ENCODE measurements at regions not wholly inside any gene's neighbourhood (a gene's known extent, or its start where the extent isn't known, plus 50 kb on each side); places are given as distances from the start of the nearest gene placed in this dataset.

GRCh38 chr15:68501616-68502015 lies 69.7 kb upstream of the ITGA11 start:
- TF ChIP-seq CTCF (IDR thresholded peaks at IDR 0.05), result no peak
- H3K9me3 Mint-ChIP-seq, result no peaks in the 10 kb centered on the region
- DNase-seq (no peak), ATAC-seq (no peak)
- WGBS (ENCODE audit: insufficient coverage), result 83% methylated on average over 2 of the region's 2 CpGs
- H3K36me3 ChIP-seq (ENCODE audit: control insufficient read depth, insufficient read depth, low read length), result no peaks in the 10 kb centered on the region
- no peaks in the 10 kb centered on the region for H3K27me3 Mint-ChIP-seq (ENCODE audit: low read depth in 2 of 2)
- intact Hi-C loops (cut with micrococcal nuclease), result no loop called here
- H3K4me1 Mint-ChIP-seq, result no peaks in the 10 kb centered on the region
- H3K36me3 Mint-ChIP-seq, result no peaks in the 10 kb centered on the region
- no peak overlapping the region for H3K4me3 ChIP-seq (ENCODE audit: low read length)
- H3K27ac Mint-ChIP-seq, result no peak overlapping the region
- no peak overlapping the region for H3K27ac ChIP-seq (ENCODE audit: low read length)
- H3K9me3 ChIP-seq (ENCODE audit: control insufficient read depth, insufficient read depth, low read length), result no peaks in the 10 kb centered on the region
- H3K4me1 ChIP-seq (ENCODE audit: control insufficient read depth, insufficient read depth, low read length), result no peaks in the 10 kb centered on the region
- no peak overlapping the region for H3K4me3 Mint-ChIP-seq
- no peaks in the 10 kb centered on the region for H3K27me3 ChIP-seq (ENCODE audit: control insufficient read depth, insufficient read depth, low read length)

GRCh38 chr15:68502398-68502901 lies 70.5 kb upstream of the ITGA11 start:
- Mint-ChIP-seq H3K36me3 (no peaks in the 10 kb centered on the region), H3K27ac (no peak overlapping the region), H3K27me3 (ENCODE audit: low read depth in 2 of 2) (no peaks in the 10 kb centered on the region), H3K9me3 (no peaks in the 10 kb centered on the region), H3K4me1 (no peaks in the 10 kb centered on the region), H3K4me3 (no peak overlapping the region)
- Histone ChIP-seq H3K9me3 (ENCODE audit: control insufficient read depth, insufficient read depth, low read length) (no peaks in the 10 kb centered on the region), H3K27ac (ENCODE audit: low read length) (no peak overlapping the region), H3K36me3 (ENCODE audit: control insufficient read depth, insufficient read depth, low read length) (no peaks in the 10 kb centered on the region), H3K27me3 (ENCODE audit: control insufficient read depth, insufficient read depth, low read length) (no peaks in the 10 kb centered on the region), H3K4me3 (ENCODE audit: low read length) (no peak overlapping the region), H3K4me1 (ENCODE audit: control insufficient read depth, insufficient read depth, low read length) (no peaks in the 10 kb centered on the region)
- WGBS (ENCODE audit: insufficient coverage), result 81% methylated on average over 10 of the region's 11 CpGs
- DNase-seq (no peak), ATAC-seq (no peak)
- intact Hi-C loops (cut with micrococcal nuclease), result no loop called here
- TF ChIP-seq CTCF (IDR thresholded peaks at IDR 0.05), result no peak

- Mint-ChIP-seq H3K36me3 (no peaks in the 10 kb centered on the region), H3K27me3 (ENCODE audit: low read depth in 2 of 2) (no peaks in the 10 kb centered on the region), H3K4me1 (no peaks in the 10 kb centered on the region), H3K27ac (no peak overlapping the region), H3K9me3 (no peaks in the 10 kb centered on the region), H3K4me3 (no peak overlapping the region)
- WGBS (ENCODE audit: insufficient coverage), result 94% methylated on average over 7 of the region's 7 CpGs
- Histone ChIP-seq H3K4me3 (ENCODE audit: low read length) (no peak overlapping the region), H3K4me1 (ENCODE audit: control insufficient read depth, insufficient read depth, low read length) (no peaks in the 10 kb centered on the region), H3K36me3 (ENCODE audit: control insufficient read depth, insufficient read depth, low read length) (no peaks in the 10 kb centered on the region), H3K27ac (ENCODE audit: low read length) (no peak overlapping the region), H3K27me3 (ENCODE audit: control insufficient read depth, insufficient read depth, low read length) (no peaks in the 10 kb centered on the region), H3K9me3 (ENCODE audit: control insufficient read depth, insufficient read depth, low read length) (no peaks in the 10 kb centered on the region)
- no peak for DNase-seq
- ATAC-seq, result no peak
- intact Hi-C loops (cut with micrococcal nuclease), result no loop called here
- TF ChIP-seq CTCF (IDR thresholded peaks at IDR 0.05), result no peak
These were observed 71.2 kb upstream of the ITGA11 start for GRCh38 chr15:68503213-68503612.

Measured in natural killer cell (primary cell).